MM.1S (cell line): ENCODE measurements at regions not wholly inside any gene's neighbourhood (a gene's known extent, or its start where the extent isn't known, plus 50 kb on each side); places are given as distances from the start of the nearest gene placed in this dataset.
"Not testable (repeated sequence)": the region's sequence is repeated elsewhere in the genome, so short reads cannot be mapped to it uniquely, and the experiment has no call there.

ENCODE experiments used
- DNase-seq: peaks from one replicate; pipeline ENCODE4 v3.0.0-alpha.2; 2015
- H2AFZ ChIP-seq: fragments of 300-600 bp; sonication (generic); 2 replicates; pipeline ENCODE4 v1.6.0; 2016; ENCODE audit warnings: antibody characterized with exemption, low read length
- H3F3A ChIP-seq: fragments of 300-600 bp; sonication (generic); 2 replicates; pipeline ENCODE4 v1.6.1; 2016; ENCODE audit warnings: mild to moderate bottlenecking, antibody characterized with exemption, low read length, moderate library complexity, mixed read lengths; ENCODE audit not compliant: insufficient read depth
- H3K27ac ChIP-seq: fragments of 300-600 bp; sonication (generic); 2 replicates; pipeline ENCODE4 v1.5.1; 2016; ENCODE audit warnings: mild to moderate bottlenecking, low read length
- H3K27me3 ChIP-seq: fragments of 300-600 bp; sonication (generic); replicated peaks from 2 replicates; pipeline ENCODE4 v1.6.0; 2016; ENCODE audit warnings: low read length; ENCODE audit not compliant: insufficient read depth
- H3K36me3 ChIP-seq: fragments of 300-600 bp; sonication (generic); replicated peaks from 2 replicates; pipeline ENCODE4 v1.6.1; 2016; ENCODE audit warnings: mild to moderate bottlenecking, low read length, mixed read lengths; ENCODE audit not compliant: insufficient read depth
- H3K4me1 ChIP-seq: fragments of 300-600 bp; sonication (generic); 2 replicates; pipeline ENCODE4 v1.6.1; 2016; ENCODE audit warnings: low read length, mixed read lengths
- H3K4me2 ChIP-seq: fragments of 300-600 bp; sonication (generic); 2 replicates; pipeline ENCODE4 v1.6.0; 2016; ENCODE audit warnings: low read depth, low read length
- H3K4me3 ChIP-seq: fragments of 300-600 bp; sonication (generic); 2 replicates; pipeline ENCODE4 v1.5.1; 2016; ENCODE audit warnings: low read length, mixed read lengths
- H3K79me2 ChIP-seq: fragments of 300-600 bp; sonication (generic); 2 replicates; pipeline ENCODE4 v1.6.1; 2016; ENCODE audit warnings: mixed run types, low read length, mixed read lengths
- H3K9ac ChIP-seq: fragments of 300-600 bp; sonication (generic); 2 replicates; pipeline ENCODE4 v1.6.1; 2016; ENCODE audit warnings: low read length, mixed read lengths
- H3K9me2 ChIP-seq: fragments of 300-600 bp; sonication (generic); replicated peaks from 2 replicates; pipeline ENCODE4 v1.6.1; 2016; ENCODE audit warnings: mild to moderate bottlenecking, low read length, mixed read lengths; ENCODE audit not compliant: insufficient read depth
- H3K9me3 ChIP-seq: fragments of 300-600 bp; sonication (generic); replicated peaks from 2 replicates; pipeline ENCODE4 v1.6.1; 2016; ENCODE audit warnings: mild to moderate bottlenecking, low read length, mixed read lengths; ENCODE audit not compliant: insufficient read depth
- H4K20me1 ChIP-seq: fragments of 300-600 bp; sonication (generic); 2 replicates; pipeline ENCODE4 v1.6.1; 2016; ENCODE audit warnings: mild to moderate bottlenecking, low read length, moderate library complexity, mixed read lengths; ENCODE audit not compliant: insufficient read depth
- EZH2 ChIP-seq: fragments of 300-600 bp; sonication (generic); optimal IDR thresholded peaks from 2 replicates; pipeline ENCODE3; 2017; ENCODE audit warnings: low read depth, mild to moderate bottlenecking, antibody characterized with exemption, low read length, mixed read lengths
- EZH2phosphoT487 ChIP-seq: fragments of 300-600 bp; sonication (generic); IDR thresholded peaks from 2 replicates; pipeline ENCODE4 v1.6.1; 2018; ENCODE audit warnings: antibody characterized with exemption, low read length
- TF ChIP-seq, protein P1 (sequence below): fragments of 300-600 bp; sonication (generic); IDR thresholded peaks from 2 replicates; pipeline ENCODE4 v1.5.1; 2016; ENCODE audit warnings: antibody characterized with exemption, low read length, mixed read lengths

DNA sequence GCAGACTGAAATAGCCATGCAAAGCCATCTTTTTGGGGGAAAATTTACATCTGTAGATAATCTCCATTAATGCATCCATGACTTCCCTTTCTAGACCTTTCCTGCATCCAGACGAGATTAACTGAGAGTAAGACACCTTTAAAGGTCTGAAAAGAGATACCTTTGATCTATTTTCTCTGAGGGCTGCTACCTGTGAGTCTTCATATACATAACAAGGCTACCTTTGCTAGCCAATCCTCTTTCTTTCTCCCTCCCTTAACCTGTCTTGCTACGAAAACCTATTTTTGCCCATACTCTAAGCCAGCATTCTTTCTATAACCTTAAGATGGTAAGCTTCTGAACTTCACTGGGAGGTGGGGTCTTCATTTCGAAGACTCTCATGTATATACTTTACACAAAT, 908.5 kb upstream of the FBXO33 start:
- H3K79me2 ChIP-seq = no peaks in the 10 kb centered on the region
- no peak for DNase-seq
- H3K4me3 ChIP-seq = no peak overlapping the region
- H3K4me1 ChIP-seq = no peaks in the 10 kb centered on the region
- TF ChIP-seq, protein P1, sequence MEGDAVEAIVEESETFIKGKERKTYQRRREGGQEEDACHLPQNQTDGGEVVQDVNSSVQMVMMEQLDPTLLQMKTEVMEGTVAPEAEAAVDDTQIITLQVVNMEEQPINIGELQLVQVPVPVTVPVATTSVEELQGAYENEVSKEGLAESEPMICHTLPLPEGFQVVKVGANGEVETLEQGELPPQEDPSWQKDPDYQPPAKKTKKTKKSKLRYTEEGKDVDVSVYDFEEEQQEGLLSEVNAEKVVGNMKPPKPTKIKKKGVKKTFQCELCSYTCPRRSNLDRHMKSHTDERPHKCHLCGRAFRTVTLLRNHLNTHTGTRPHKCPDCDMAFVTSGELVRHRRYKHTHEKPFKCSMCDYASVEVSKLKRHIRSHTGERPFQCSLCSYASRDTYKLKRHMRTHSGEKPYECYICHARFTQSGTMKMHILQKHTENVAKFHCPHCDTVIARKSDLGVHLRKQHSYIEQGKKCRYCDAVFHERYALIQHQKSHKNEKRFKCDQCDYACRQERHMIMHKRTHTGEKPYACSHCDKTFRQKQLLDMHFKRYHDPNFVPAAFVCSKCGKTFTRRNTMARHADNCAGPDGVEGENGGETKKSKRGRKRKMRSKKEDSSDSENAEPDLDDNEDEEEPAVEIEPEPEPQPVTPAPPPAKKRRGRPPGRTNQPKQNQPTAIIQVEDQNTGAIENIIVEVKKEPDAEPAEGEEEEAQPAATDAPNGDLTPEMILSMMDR = no peak
- H3K27me3 ChIP-seq = no peaks in the 10 kb centered on the region
- no peak overlapping the region for H3K27ac ChIP-seq
- no peaks in the 10 kb centered on the region for H3K9me2 ChIP-seq
- H2AFZ ChIP-seq = no peak overlapping the region
- no peak overlapping the region for H3K4me2 ChIP-seq
- no peak overlapping the region for H3K9ac ChIP-seq
- H3K9me3 ChIP-seq = no peaks in the 10 kb centered on the region
- no peaks in the 10 kb centered on the region for H4K20me1 ChIP-seq
- no peaks in the 10 kb centered on the region for H3F3A ChIP-seq
- no peaks in the 10 kb centered on the region for H3K36me3 ChIP-seq

DNA sequence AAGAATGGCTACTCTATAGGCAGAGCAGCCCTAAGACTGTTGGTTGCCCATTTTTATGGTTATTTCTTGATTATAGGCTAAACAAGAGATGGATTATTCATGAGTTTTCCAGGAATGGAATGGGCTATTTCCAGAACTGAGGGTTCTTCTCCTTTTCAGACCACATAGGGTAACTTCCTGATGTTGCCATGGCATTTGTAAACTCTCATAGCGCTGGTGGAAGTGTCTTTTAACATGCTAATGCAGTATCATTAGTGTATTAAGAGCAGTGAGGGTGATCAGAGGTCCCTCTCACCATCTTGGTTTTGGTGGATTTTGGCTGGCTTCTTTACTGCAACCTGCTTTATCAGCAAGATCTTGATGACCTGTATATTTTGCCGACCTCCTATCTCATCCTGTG, 904.6 kb upstream of the FBXO33 start:
- no peaks in the 10 kb centered on the region for H3K9me3 ChIP-seq
- H3K4me2 ChIP-seq = no peak overlapping the region
- no peaks in the 10 kb centered on the region for H3K27me3 ChIP-seq
- no peak overlapping the region for H2AFZ ChIP-seq
- no peak overlapping the region for H3K4me3 ChIP-seq
- DNase-seq = no peak
- no peaks in the 10 kb centered on the region for H3K4me1 ChIP-seq
- no peak overlapping the region for H3K9ac ChIP-seq
- no peaks in the 10 kb centered on the region for H3K9me2 ChIP-seq
- no peaks in the 10 kb centered on the region for H4K20me1 ChIP-seq
- no peak for TF ChIP-seq EZH2
- TF ChIP-seq, protein P1 = no peak
- TF ChIP-seq EZH2phosphoT487 = no peak
- H3K79me2 ChIP-seq = no peaks in the 10 kb centered on the region
- H3F3A ChIP-seq = no peaks in the 10 kb centered on the region
- no peak overlapping the region for H3K27ac ChIP-seq
- no peaks in the 10 kb centered on the region for H3K36me3 ChIP-seq

DNA sequence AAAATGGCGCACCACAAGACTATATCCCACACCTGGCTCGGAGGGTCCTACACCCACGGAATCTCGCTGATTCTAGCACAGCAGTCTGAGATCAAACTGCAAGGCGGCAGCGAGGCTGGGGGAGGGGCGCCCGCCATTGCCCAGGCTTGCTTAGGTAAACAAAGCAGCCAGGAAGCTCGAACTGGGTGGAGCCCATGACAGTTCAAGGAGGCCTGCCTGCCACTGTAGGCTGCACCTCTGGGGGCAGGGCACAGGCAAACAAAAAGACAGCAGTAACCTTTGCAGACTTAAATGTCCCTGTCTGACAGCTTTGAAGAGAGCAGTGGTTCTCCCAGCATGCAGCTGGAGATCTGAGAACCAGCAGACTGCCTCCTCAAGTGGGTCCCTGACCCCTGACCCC, 894.3 kb upstream of the FBXO33 start:
- not testable (repeated sequence) for H3K9ac ChIP-seq, H2AFZ ChIP-seq, H3K9me2 ChIP-seq, H3K4me2 ChIP-seq, H3K27ac ChIP-seq, H4K20me1 ChIP-seq, DNase-seq, H3F3A ChIP-seq, H3K36me3 ChIP-seq, H3K4me1 ChIP-seq, H3K27me3 ChIP-seq, H3K79me2 ChIP-seq, H3K4me3 ChIP-seq, H3K9me3 ChIP-seq

DNA sequence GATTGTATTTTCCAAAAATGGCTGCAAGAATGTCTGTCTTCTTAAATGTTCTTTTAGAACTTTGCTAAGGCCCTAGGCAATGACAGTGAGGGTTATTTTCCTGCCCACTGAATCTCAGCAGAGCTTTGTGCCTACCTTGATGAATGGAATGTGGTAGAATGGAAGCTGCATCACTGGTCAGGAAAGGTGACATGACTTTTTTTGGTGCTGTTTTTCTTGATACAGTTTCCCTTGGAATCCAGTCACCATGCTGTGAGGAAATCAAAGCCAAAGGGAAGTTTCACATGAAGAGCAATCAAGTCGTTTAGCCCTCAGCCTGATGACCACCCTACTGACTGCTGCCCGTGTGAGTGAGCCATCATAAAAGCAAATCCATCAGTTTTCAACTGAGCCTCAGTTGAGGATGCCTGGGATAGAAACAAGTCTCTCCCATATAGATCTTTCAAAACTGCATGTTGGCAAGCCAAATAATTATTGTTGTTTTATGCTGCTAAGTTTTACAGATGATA, 886.0 kb upstream of the FBXO33 start:
- no peaks in the 10 kb centered on the region for H3F3A ChIP-seq
- H3K27ac ChIP-seq = no peak overlapping the region
- no peaks in the 10 kb centered on the region for H3K9me3 ChIP-seq
- H4K20me1 ChIP-seq = no peaks in the 10 kb centered on the region
- no peak overlapping the region for H3K9ac ChIP-seq
- no peaks in the 10 kb centered on the region for H3K36me3 ChIP-seq
- TF ChIP-seq, protein P1 = no peak
- TF ChIP-seq EZH2 = no peak
- no peak for TF ChIP-seq EZH2phosphoT487
- H3K79me2 ChIP-seq = no peaks in the 10 kb centered on the region
- no peaks in the 10 kb centered on the region for H3K27me3 ChIP-seq
- no peaks in the 10 kb centered on the region for H3K9me2 ChIP-seq
- no peak for DNase-seq
- H2AFZ ChIP-seq = no peak overlapping the region
- no peak overlapping the region for H3K4me3 ChIP-seq
- no peaks in the 10 kb centered on the region for H3K4me1 ChIP-seq
- H3K4me2 ChIP-seq = no peak overlapping the region
